Upper lobe of left lung (tissue), 4 donors: ENCODE measurements at regions not wholly inside any gene's neighbourhood (a gene's known extent, or its start where the extent isn't known, plus 50 kb on each side); places are given as distances from the start of the nearest gene placed in this dataset.

Source experiments
- POLR2A ChIP-seq, 4 donors: fragments of 450-650 bp; IDR thresholded peaks; one replicate each; pipeline ENCODE4 v1.5.1; 2016 to 2017; ENCODE audit warnings: antibody characterized with exemption in 4 of 4, mild to moderate bottlenecking in 2 of 4
- POLR2AphosphoS5 ChIP-seq, 2 donors: sonication (generic); formaldehyde crosslinking; IDR thresholded peaks; one replicate each; pipeline ENCODE4 v1.5.1; 2017; ENCODE audit warnings: antibody characterized with exemption in 2 of 2
- TF ChIP-seq, protein P1 (sequence below), 6 experiments: fragments of 450-650 bp in 4 of 6; fragments of 200-600 bp in 2 of 6; sonication (generic) in 2 of 6; IDR thresholded peaks; one replicate each; pipeline ENCODE4 v1.5.1; 2016 to 2019; ENCODE audit warnings: antibody characterized with exemption in 6 of 6

DNA sequence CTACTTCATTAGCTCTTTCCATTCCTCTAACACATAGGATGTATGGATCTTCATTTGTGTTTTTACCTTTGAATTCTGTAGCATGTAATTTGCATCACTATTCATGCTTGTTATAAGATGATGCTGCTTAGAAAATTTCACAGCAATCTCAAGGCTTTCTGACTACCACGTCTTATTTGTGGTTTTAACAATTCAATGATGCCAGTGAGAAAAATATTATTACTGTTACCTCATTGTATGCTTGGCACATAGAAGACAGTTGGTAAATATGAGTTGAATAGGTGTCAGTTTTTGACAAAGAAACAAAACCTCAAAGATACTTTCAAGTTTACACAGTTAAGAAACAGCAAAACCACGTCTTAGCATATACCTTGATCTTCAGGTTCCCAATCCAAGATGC is 428.6 kb downstream of the TFAP2A start:
- TF ChIP-seq POLR2AphosphoS5 (IDR thresholded peaks at IDR 0.05) (no peak), POLR2A (IDR thresholded peaks at IDR 0.05) (no peak)
- TF ChIP-seq, protein P1, sequence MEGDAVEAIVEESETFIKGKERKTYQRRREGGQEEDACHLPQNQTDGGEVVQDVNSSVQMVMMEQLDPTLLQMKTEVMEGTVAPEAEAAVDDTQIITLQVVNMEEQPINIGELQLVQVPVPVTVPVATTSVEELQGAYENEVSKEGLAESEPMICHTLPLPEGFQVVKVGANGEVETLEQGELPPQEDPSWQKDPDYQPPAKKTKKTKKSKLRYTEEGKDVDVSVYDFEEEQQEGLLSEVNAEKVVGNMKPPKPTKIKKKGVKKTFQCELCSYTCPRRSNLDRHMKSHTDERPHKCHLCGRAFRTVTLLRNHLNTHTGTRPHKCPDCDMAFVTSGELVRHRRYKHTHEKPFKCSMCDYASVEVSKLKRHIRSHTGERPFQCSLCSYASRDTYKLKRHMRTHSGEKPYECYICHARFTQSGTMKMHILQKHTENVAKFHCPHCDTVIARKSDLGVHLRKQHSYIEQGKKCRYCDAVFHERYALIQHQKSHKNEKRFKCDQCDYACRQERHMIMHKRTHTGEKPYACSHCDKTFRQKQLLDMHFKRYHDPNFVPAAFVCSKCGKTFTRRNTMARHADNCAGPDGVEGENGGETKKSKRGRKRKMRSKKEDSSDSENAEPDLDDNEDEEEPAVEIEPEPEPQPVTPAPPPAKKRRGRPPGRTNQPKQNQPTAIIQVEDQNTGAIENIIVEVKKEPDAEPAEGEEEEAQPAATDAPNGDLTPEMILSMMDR (IDR thresholded peaks at IDR 0.05): no peak
